ENCODE measurements at regions not wholly inside any gene's neighbourhood (a gene's known extent, or its start where the extent isn't known, plus 50 kb on each side); places are given as distances from the start of the nearest gene placed in this dataset.

- no peak for DNase-seq
Observed at GRCh38 chr18:7358989-7359726, 128.3 kb downstream of the LRRC30 start.

GRCh38 chr18:7360606-7361170, 129.8 kb downstream of the LRRC30 start:
- no peak for DNase-seq

- DNase-seq: no peak
Observed at GRCh38 chr18:7363338-7363737, 132.4 kb downstream of the LRRC30 start.

GRCh38 chr18:7366597-7366996, 135.7 kb downstream of the LRRC30 start:
- DNase-seq: no peak

- no peak for DNase-seq
Observed at GRCh38 chr18:7367336-7367735, 136.4 kb downstream of the LRRC30 start.

- no peak for DNase-seq
Observed at GRCh38 chr18:7369006-7369405, 138.1 kb downstream of the LRRC30 start.

- DNase-seq: no peak
Observed at GRCh38 chr18:7370375-7370774, 139.5 kb downstream of the LRRC30 start.

GRCh38 chr18:7370802-7371201, 139.9 kb downstream of the LRRC30 start:
- DNase-seq: no peak

- DNase-seq: no peak
Observed at GRCh38 chr18:7373441-7373840, 142.6 kb downstream of the LRRC30 start.

- DNase-seq: no peak
Observed at GRCh38 chr18:7381307-7381706, 150.4 kb downstream of the LRRC30 start.

- no peak for DNase-seq
Observed at GRCh38 chr18:7382328-7383001, 151.6 kb downstream of the LRRC30 start.

- no peak for DNase-seq
Observed at GRCh38 chr18:7383002-7383980, 152.4 kb downstream of the LRRC30 start.

GRCh38 chr18:7388741-7389140, 157.9 kb downstream of the LRRC30 start:
- no peak for DNase-seq

- no peak for DNase-seq
Observed at GRCh38 chr18:7390731-7391492, 160.0 kb downstream of the LRRC30 start.

GRCh38 chr18:7393080-7393479, 162.2 kb downstream of the LRRC30 start:
- DNase-seq: no peak

- no peak for DNase-seq
Observed at GRCh38 chr18:7394050-7394659, 163.3 kb downstream of the LRRC30 start.

- no peak for DNase-seq
Observed at GRCh38 chr18:7395566-7395965, 164.7 kb downstream of the LRRC30 start.

- no peak for DNase-seq
Observed at GRCh38 chr18:7413906-7414305, 153.2 kb upstream of the PTPRM start.

- no peak for DNase-seq
Observed at GRCh38 chr18:7414459-7414858, 152.7 kb upstream of the PTPRM start.

GRCh38 chr18:7415081-7415894, 151.8 kb upstream of the PTPRM start:
- DNase-seq: no peak

GRCh38 chr18:7417727-7418126, 149.4 kb upstream of the PTPRM start:
- no peak for DNase-seq

All from NCI-H1694 (cell line).